Suprapubic skin (tissue), 4 donors: ENCODE measurements at regions not wholly inside any gene's neighbourhood (a gene's known extent, or its start where the extent isn't known, plus 50 kb on each side); places are given as distances from the start of the nearest gene placed in this dataset.

Experiments used
- POLR2A ChIP-seq, 2 donors: fragments of 450-650 bp; IDR thresholded peaks; one replicate each; pipeline ENCODE4 v1.6.1; 2017; ENCODE audit warnings: antibody characterized with exemption in 2 of 2, mild to moderate bottlenecking in 2 of 2, moderate library complexity in 2 of 2
- POLR2AphosphoS5 ChIP-seq, 3 donors: sonication (generic); formaldehyde crosslinking; IDR thresholded peaks; one replicate each; pipeline ENCODE4 v1.6.1; 2017; ENCODE audit warnings: antibody characterized with exemption in 3 of 3

GRCh38 chr2:188797371-188797770, 176.8 kb upstream of the COL3A1 start:
- no peak for TF ChIP-seq POLR2A (IDR thresholded peaks at IDR 0.05)
- no peak for TF ChIP-seq POLR2AphosphoS5 (IDR thresholded peaks at IDR 0.05)
